RPMI7951 (cell line): ENCODE measurements at regions not wholly inside any gene's neighbourhood (a gene's known extent, or its start where the extent isn't known, plus 50 kb on each side); places are given as distances from the start of the nearest gene placed in this dataset.
A peak's percentile ranks its signal among the peaks of the same experiment; 100 is the strongest.
"Not testable (repeated sequence)": the region's sequence is repeated elsewhere in the genome, so short reads cannot be mapped to it uniquely, and the experiment has no call there.

Experiments used
- DNase-seq: peaks from one replicate; pipeline ENCODE4 v3.0.0-alpha.2; 2012; ENCODE audit warnings: low read depth

- not testable (repeated sequence) for DNase-seq
These were observed 102.3 kb downstream of the ZNF267 start for GRCh38 chr16:31975826-31976419.

- DNase-seq: not testable (repeated sequence)
These were observed 104.9 kb downstream of the ZNF267 start for GRCh38 chr16:31978463-31978862.

GRCh38 chr16:31981739-31982138 lies 108.1 kb downstream of the ZNF267 start:
- DNase-seq: not testable (repeated sequence)

- not testable (repeated sequence) for DNase-seq
These were observed 109.4 kb downstream of the ZNF267 start for GRCh38 chr16:31982986-31983385.

GRCh38 chr16:31983666-31984065 lies 110.1 kb downstream of the ZNF267 start:
- DNase-seq: not testable (repeated sequence)

- DNase-seq: not testable (repeated sequence)
These were observed 113.3 kb downstream of the ZNF267 start for GRCh38 chr16:31986895-31987294.

GRCh38 chr16:31988595-31989581 lies 115.3 kb downstream of the ZNF267 start:
- not testable (repeated sequence) for DNase-seq

- DNase-seq: not testable (repeated sequence)
These were observed 116.7 kb downstream of the ZNF267 start for GRCh38 chr16:31990261-31990660.

- not testable (repeated sequence) for DNase-seq
These were observed 117.4 kb downstream of the ZNF267 start for GRCh38 chr16:31990980-31991379.

- DNase-seq: not testable (repeated sequence)
These were observed 122.7 kb downstream of the ZNF267 start for GRCh38 chr16:31996325-31996724.

GRCh38 chr16:32002496-32002895 lies 128.9 kb downstream of the ZNF267 start:
- DNase-seq: not testable (repeated sequence)

GRCh38 chr16:32003819-32004218 lies 130.2 kb downstream of the ZNF267 start:
- not testable (repeated sequence) for DNase-seq

GRCh38 chr16:32038783-32039496 lies 165.3 kb downstream of the ZNF267 start:
- not testable (repeated sequence) for DNase-seq

GRCh38 chr16:32039919-32040318 lies 166.3 kb downstream of the ZNF267 start:
- DNase-seq: not testable (repeated sequence)

- not testable (repeated sequence) for DNase-seq
These were observed 187.0 kb upstream of the TP53TG3D start for GRCh38 chr16:32066016-32066651.

GRCh38 chr16:32071586-32071985 lies 181.5 kb upstream of the TP53TG3D start:
- DNase-seq: not testable (repeated sequence)

- DNase-seq: not testable (repeated sequence)
These were observed 169.2 kb upstream of the TP53TG3D start for GRCh38 chr16:32083891-32084290.

- not testable (repeated sequence) for DNase-seq
These were observed 168.3 kb upstream of the TP53TG3D start for GRCh38 chr16:32084656-32085401.

GRCh38 chr16:32085438-32086141 lies 167.5 kb upstream of the TP53TG3D start:
- DNase-seq: peak; percentile 1

GRCh38 chr16:32115562-32115961 lies 137.5 kb upstream of the TP53TG3D start:
- not testable (repeated sequence) for DNase-seq
